LNCaP clone FGC (cell line): ENCODE measurements at regions not wholly inside any gene's neighbourhood (a gene's known extent, or its start where the extent isn't known, plus 50 kb on each side); places are given as distances from the start of the nearest gene placed in this dataset.

ENCODE experiments used
- DNase-seq: peaks from one replicate; pipeline ENCODE4 v3.0.0-alpha.2; 2011; ENCODE audit warnings: low read depth
- H3K4me3 ChIP-seq: 2 replicates; pipeline ENCODE4 v1.5.1; 2011; ENCODE audit warnings: mild to moderate bottlenecking, low read depth, low read length, control low read depth
- TF ChIP-seq, protein P1 (sequence below): IDR thresholded peaks from 2 replicates; pipeline ENCODE4 v1.5.1; 2012; ENCODE audit warnings: mild to moderate bottlenecking; ENCODE audit not compliant: control insufficient read depth, insufficient read depth; ENCODE audit errors: extremely low read depth

DNA sequence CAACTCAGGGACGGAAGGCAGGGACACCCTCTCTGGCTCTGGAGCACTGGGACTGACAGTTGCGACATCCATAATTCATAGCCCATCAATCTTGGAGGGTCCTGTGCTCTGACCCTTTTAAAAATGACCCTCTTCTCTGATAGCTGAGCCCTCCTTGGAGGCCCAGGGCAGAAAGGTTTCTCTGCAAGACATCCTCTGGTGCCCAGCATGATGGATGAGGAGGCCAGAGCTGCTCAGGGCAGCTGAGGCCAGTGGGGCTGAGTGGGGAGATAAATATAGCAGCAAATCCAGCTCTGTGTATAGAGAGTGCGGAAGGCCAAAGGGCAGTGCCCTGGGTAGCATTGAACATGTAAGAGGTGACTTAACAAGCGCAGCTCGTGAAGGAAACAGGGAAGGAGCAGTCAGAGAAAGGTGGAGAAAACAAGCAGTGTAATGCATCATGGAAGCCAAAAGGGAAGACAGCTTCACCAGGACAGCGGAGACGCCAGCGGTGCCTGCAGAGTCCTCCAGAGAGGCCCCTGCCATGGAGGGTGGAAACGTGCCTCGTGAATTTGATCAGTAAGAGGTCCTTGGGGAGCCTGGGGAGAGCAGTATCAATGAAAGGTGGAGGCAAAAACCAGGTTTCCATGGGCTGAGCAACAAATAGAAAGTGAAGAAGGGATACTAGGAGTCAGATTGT is 50.4 kb upstream of the FMOD start:
- no peak for DNase-seq
- no peak overlapping the region for H3K4me3 ChIP-seq
- TF ChIP-seq, protein P1, sequence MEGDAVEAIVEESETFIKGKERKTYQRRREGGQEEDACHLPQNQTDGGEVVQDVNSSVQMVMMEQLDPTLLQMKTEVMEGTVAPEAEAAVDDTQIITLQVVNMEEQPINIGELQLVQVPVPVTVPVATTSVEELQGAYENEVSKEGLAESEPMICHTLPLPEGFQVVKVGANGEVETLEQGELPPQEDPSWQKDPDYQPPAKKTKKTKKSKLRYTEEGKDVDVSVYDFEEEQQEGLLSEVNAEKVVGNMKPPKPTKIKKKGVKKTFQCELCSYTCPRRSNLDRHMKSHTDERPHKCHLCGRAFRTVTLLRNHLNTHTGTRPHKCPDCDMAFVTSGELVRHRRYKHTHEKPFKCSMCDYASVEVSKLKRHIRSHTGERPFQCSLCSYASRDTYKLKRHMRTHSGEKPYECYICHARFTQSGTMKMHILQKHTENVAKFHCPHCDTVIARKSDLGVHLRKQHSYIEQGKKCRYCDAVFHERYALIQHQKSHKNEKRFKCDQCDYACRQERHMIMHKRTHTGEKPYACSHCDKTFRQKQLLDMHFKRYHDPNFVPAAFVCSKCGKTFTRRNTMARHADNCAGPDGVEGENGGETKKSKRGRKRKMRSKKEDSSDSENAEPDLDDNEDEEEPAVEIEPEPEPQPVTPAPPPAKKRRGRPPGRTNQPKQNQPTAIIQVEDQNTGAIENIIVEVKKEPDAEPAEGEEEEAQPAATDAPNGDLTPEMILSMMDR, result no peak

DNA sequence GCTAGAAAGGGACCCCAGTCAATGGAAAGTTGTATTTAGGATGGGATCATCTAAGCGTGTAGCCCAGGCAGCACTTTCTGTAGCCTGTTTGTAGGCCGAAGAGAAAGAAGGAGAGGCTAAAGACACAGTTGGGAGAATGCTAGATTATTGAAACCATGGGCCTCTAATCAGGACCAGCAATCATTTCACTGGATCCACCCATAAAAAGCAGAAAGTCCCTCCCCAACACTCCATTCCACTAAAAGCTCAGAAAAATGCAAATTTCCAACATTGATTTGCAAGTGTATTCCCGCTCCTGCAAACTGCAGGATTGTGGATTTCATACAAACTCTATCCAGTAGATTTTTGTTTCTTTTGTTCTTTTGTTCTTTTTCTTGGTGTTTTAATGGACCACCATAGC is 51.2 kb upstream of the FMOD start:
- TF ChIP-seq, protein P1, result no peak
- no peak for DNase-seq

DNA sequence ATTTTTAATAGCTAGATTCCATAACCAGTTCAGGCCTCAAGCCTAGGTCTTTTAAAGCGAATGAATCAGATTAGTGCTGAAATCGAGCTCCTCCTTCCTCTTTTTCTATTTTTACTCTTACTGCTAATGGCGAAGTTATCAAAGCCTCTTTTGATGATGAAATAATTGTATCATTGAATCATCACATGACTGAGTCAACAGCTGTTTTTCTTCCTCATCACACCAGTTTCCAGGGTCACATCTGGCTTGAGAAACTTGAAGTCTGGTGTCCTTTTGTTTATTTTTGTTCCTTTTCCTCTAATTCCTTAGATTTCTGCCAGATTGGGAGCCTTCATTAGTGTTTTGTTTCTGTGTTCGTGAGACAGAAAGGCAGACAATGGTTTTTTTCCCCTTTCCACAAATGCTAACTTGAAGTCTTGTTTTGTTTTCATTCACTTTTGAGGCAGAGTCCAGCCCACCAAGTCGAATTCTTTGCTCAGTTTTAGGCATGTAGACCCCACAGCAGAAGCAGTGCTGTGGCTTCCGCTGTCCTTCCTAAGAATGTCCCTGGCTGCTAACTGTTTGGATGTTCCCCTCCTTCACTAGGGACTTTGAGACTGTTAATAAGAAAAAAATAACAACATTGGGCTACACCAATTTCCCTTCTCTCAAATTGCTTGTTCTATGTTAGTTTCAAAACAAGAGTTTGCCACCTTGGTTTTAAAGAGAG is 51.9 kb upstream of the FMOD start:
- TF ChIP-seq, protein P1, result no peak
- no peak overlapping the region for H3K4me3 ChIP-seq
- DNase-seq, result no peak

More for the DNA sequence above, 51.2 kb upstream of the FMOD start:
- H3K4me3 ChIP-seq, result no peak overlapping the region

DNA sequence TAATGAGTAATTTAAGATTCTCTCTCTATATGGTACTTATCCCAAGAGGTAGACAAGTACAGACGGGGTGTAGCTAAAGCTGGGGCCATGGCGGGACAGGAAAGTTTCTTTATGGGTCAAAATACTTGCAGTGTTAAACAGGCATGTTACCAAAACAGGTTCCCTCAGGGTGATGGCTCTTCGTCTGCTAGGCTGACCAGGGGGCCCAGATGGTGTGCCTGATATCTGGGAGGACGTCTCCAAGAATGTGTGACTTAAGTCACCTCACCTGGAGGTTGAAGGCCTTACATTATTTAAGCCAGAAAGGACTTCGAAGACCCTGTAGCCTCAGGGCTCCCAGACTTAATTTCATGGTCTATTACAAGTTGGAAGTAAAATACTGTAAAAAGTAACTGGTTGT is 52.7 kb upstream of the FMOD start:
- TF ChIP-seq, protein P1, result no peak
- no peak overlapping the region for H3K4me3 ChIP-seq
- no peak for DNase-seq

DNA sequence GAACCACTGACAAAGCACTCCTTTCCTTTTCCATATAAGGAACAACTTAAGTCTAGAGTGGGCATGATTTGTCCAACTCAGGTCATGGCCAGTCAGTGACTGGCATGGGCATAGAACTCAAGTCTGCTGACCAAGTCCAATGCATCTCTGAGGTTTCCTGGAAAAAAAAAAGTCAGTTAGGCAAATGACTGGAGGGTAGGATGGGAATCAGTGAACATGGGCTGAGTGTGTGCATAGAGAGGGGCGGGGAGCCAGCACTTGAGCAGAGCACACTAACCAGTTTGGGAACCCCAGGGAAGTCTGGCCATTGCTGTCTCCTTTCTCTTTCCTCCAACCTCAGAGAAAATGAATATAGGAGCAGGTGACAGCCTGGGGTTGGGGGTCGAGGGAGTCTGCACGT is 53.6 kb upstream of the FMOD start:
- no peak overlapping the region for H3K4me3 ChIP-seq
- no peak for DNase-seq
- TF ChIP-seq, protein P1, result no peak

DNA sequence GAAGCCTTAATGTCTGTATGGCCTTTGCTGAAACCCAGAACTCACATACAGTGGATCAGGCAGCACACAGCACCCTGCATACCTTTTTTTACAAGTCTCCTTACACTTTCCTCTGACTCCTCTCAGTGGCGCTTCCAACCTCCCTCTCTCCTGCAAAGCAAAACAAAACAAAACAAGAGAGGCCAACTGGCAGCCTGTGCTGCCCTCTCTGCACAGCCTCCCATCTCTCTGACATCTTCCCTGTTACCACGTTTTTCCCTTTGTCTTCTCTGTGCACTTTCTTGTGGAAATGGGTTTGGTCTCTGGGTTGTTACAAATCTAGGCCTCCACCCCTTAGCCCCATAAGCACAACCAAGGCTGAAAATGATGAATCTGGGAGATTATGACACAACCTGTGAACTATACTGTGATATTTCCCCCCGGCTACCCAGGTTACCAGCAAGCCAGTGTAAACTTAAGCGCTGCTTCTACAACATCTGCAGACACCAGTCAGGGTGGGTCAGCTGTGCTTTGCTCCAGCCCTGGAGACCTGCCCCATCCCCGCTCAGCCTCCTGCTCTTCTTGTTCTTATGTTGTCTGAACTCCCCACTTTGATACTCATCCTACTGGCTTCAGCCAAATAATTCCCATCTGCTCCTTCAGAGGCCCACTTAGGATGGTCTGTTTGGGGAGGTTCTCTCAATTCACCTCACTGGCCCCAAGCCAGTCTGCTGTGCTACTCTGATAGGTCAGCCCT is 54.9 kb upstream of the FMOD start:
- TF ChIP-seq, protein P1, result no peak
- no peak overlapping the region for H3K4me3 ChIP-seq
- DNase-seq, result no peak
